ENCODE measurements at regions not wholly inside any gene's neighbourhood (a gene's known extent, or its start where the extent isn't known, plus 50 kb on each side); places are given as distances from the start of the nearest gene placed in this dataset.

DNA sequence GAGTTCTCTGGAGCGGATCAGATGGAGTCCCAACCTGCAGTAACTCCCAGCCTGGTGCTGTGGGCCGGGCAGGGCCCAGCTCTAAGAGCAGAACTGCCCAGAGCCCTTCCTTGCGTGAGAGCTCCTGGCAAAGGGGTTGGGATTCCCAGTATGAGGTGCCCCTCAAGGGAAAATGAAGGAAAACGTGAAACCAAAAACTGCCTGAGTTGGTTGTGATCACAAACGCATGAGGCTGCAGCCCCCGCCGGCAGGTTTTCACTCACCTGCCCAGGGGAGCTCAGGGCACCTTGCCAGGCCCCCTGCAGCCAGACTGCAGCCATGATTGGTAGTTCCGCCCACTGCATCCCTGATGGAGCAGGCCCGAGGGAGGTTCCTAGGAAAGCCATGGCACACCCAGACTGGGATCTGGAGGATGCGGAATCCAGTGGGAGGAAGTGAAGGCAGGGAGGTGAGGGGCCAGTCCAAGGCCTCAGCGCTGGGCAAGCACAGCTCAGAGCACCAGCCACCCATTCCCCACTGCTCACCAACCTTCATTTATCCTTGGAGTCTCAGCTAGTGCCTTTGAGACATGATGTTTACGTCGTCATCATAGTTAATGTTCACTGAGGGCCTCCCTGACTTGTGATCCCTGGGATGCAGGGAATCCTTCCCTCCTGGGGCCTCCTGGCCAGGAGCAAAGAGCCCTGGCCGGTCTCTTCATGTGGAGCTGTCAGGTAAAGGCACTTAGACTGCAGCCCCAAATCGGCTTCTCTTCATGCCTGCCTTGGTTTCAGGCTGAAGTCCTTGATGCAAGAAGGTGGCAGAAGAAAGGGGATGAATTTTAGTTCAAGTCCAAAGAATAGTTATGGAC, 103.2 kb downstream of the INHBB start:
- Histone ChIP-seq H3K27me3 (peaks cover 16% of the 10 kb centered on the region), H3K36me3 (no peaks in the 10 kb centered on the region), H3K9me3 (no peaks in the 10 kb centered on the region), H3K27ac (no peak overlapping the region), H3K4me1 (no peaks in the 10 kb centered on the region), H3K4me3 (no peak overlapping the region)
- TF ChIP-seq, protein P1, sequence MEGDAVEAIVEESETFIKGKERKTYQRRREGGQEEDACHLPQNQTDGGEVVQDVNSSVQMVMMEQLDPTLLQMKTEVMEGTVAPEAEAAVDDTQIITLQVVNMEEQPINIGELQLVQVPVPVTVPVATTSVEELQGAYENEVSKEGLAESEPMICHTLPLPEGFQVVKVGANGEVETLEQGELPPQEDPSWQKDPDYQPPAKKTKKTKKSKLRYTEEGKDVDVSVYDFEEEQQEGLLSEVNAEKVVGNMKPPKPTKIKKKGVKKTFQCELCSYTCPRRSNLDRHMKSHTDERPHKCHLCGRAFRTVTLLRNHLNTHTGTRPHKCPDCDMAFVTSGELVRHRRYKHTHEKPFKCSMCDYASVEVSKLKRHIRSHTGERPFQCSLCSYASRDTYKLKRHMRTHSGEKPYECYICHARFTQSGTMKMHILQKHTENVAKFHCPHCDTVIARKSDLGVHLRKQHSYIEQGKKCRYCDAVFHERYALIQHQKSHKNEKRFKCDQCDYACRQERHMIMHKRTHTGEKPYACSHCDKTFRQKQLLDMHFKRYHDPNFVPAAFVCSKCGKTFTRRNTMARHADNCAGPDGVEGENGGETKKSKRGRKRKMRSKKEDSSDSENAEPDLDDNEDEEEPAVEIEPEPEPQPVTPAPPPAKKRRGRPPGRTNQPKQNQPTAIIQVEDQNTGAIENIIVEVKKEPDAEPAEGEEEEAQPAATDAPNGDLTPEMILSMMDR (IDR thresholded peaks at IDR 0.05) = no peak
- TF ChIP-seq POLR2A (IDR thresholded peaks at IDR 0.05) (no peak), POLR2AphosphoS5 (IDR thresholded peaks at IDR 0.05) (no peak), EP300 (IDR thresholded peaks at IDR 0.05) (no peak)
- ATAC-seq = no peak
- 62 to 90% methylated on average over 2 of the region's 15 CpGs for WGBS, 2 donors (ENCODE audit: low coverage in 1 of 2)

DNA sequence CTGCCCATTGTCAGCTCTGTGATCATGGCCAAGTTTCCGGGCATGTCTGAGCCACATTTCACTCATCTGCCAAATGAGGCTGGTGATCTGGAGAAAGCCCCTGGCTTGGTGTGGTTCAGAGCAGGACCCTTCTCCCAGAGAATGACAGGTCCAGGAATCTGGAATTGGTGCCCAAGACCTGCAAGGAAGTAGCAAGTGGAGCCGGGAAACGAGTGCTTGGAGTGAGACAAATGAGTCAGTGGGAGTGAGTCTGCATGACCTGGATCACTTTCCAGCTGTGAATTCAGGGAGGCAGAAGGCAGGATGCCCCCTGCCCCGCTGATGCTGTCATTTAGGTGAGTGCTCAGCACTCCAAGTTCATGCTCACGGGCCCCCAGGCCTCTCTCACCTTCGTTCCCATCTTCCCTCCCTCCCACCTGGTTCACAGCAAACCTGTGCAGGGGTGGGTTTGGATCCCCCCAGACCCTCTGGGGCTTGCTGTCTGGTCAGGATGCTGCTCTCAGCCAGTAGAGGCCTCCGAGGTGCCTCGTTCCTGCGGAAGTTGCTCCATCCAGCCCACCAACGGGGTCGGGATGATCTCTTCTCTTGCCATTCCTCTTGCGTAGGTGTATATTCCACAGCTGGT, 104.4 kb downstream of the INHBB start:
- no peak for ATAC-seq
- H3K4me3 ChIP-seq = no peak overlapping the region
- H3K27me3 ChIP-seq = peaks cover 12% of the 10 kb centered on the region
- H3K4me1 ChIP-seq = no peaks in the 10 kb centered on the region
- TF ChIP-seq, protein P1 (IDR thresholded peaks at IDR 0.05) = no peak
- TF ChIP-seq EP300 (IDR thresholded peaks at IDR 0.05) (no peak), POLR2A (IDR thresholded peaks at IDR 0.05) (no peak), POLR2AphosphoS5 (IDR thresholded peaks at IDR 0.05) (no peak)
- H3K36me3 ChIP-seq = no peaks in the 10 kb centered on the region
- no peaks in the 10 kb centered on the region for H3K9me3 ChIP-seq
- no peak overlapping the region for H3K27ac ChIP-seq
- WGBS, 2 donors (ENCODE audit: low coverage in 1 of 2) = 60 to 87% methylated on average over 1 to 3 of the region's 12 CpGs

DNA sequence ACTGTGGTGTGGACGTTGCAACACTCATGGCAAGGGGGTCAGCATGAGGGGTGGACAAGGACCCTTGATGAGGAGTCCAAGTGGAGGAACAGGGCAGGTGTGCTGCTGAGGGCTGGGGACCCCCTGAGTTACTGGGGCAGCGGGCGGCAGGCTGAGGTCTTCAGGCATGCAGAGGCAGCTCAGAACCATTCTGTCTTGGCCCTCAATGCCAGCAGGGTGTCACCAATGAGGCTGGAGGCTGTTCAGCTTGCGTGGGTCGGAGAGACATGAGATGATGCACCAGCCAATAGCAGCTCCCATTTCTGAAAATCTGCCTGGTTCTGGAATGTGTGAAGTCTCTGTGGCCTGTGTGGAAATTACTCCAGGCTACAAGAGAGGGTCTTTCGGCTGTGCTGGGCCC, 105.4 kb downstream of the INHBB start:
- no peaks in the 10 kb centered on the region for H3K36me3 ChIP-seq
- no peak for ATAC-seq
- H3K27ac ChIP-seq = no peak overlapping the region
- no peaks in the 10 kb centered on the region for H3K9me3 ChIP-seq
- 60 to 83% methylated on average over 1 to 2 of the region's 6 CpGs for WGBS, 2 donors (ENCODE audit: low coverage in 1 of 2)
- no peak for TF ChIP-seq POLR2A (IDR thresholded peaks at IDR 0.05)
- TF ChIP-seq, protein P1 (IDR thresholded peaks at IDR 0.05) = no peak
- no peak for TF ChIP-seq EP300 (IDR thresholded peaks at IDR 0.05)
- TF ChIP-seq POLR2AphosphoS5 (IDR thresholded peaks at IDR 0.05) = no peak
- no peak overlapping the region for H3K4me3 ChIP-seq
- H3K27me3 ChIP-seq = peaks cover 12% of the 10 kb centered on the region
- no peaks in the 10 kb centered on the region for H3K4me1 ChIP-seq

DNA sequence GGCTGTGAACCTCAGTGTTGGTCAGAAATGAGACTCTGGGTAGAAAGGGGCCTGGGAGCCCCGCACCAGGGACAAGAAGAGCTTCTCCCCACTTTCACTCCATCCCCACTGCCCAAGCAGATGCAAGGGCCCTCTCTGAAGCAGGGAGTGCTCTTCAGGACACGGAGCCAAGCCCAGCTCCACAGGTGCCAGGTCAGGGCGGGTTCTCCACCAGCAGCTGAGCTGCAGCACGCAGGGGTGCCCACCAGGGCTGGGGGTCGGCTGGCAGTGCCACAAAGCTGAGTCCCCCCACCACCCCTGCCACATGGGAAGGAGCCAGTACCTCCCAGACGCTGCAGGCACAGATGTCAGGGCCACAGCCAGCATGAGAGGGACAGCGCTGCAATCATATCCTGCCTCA, 106.2 kb downstream of the INHBB start:
- peaks cover 12% of the 10 kb centered on the region for H3K27me3 ChIP-seq
- H3K4me3 ChIP-seq = no peak overlapping the region
- 86% methylated on average over 1 of the region's 7 CpGs; no CpG with 5 or more reads in 1 of the 2 donors for WGBS, 2 donors (ENCODE audit: low coverage in 1 of 2)
- H3K4me1 ChIP-seq = no peaks in the 10 kb centered on the region
- TF ChIP-seq POLR2AphosphoS5 (IDR thresholded peaks at IDR 0.05) (no peak), POLR2A (IDR thresholded peaks at IDR 0.05) (no peak), EP300 (IDR thresholded peaks at IDR 0.05) (no peak)
- TF ChIP-seq, protein P1 (IDR thresholded peaks at IDR 0.05) = no peak
- peaks cover 0 to 7% (median 0%) of the 10 kb centered on the region in 3 donors for H3K9me3 ChIP-seq
- ATAC-seq = no peak
- H3K36me3 ChIP-seq = no peaks in the 10 kb centered on the region
- no peak overlapping the region for H3K27ac ChIP-seq

Measured in gastroesophageal sphincter (tissue), 4 donors.